Thymus (tissue), 11 donors: ENCODE measurements at regions not wholly inside any gene's neighbourhood (a gene's known extent, or its start where the extent isn't known, plus 50 kb on each side); places are given as distances from the start of the nearest gene placed in this dataset.

ENCODE experiments used
- DNase-seq, 9 donors: peaks; one replicate each; pipeline ENCODE4 v3.0.0-alpha.2; 2013; ENCODE audit warnings: low spot score in 9 of 9, low read depth in 6 of 9, missing footprints in 1 of 9
- H3K27ac ChIP-seq, 2 donors: one replicate each; pipeline ENCODE4 v1.5.1; 2013; ENCODE audit warnings: control low read depth in 1 of 2, low read depth in 1 of 2, low read length in 1 of 2, mild to moderate bottlenecking in 1 of 2, moderate library complexity in 1 of 2
- H3K27me3 ChIP-seq, 2 donors: one replicate each; pipeline ENCODE4 v1.5.1; 2013; ENCODE audit warnings: low read length in 1 of 2; ENCODE audit not compliant: control insufficient read depth in 2 of 2, insufficient read depth in 1 of 2
- H3K36me3 ChIP-seq, 2 donors: one replicate each; pipeline ENCODE4 v1.5.1; 2013; ENCODE audit warnings: low read length in 1 of 2, mild to moderate bottlenecking in 1 of 2, moderate library complexity in 1 of 2; ENCODE audit not compliant: control insufficient read depth in 2 of 2, insufficient read depth in 2 of 2
- H3K4me1 ChIP-seq, 2 donors: one replicate each; pipeline ENCODE4 v1.5.1; 2013; ENCODE audit warnings: low read length in 2 of 2; ENCODE audit not compliant: control insufficient read depth in 2 of 2, insufficient read depth in 2 of 2
- H3K4me3 ChIP-seq, 2 donors: one replicate each; pipeline ENCODE4 v1.5.1; 2013; ENCODE audit warnings: low read length in 2 of 2, control low read depth in 1 of 2, mild to moderate bottlenecking in 1 of 2
- H3K9me3 ChIP-seq, 2 donors: one replicate each; pipeline ENCODE4 v1.5.1; 2013; ENCODE audit warnings: low read length in 1 of 2, mild to moderate bottlenecking in 1 of 2; ENCODE audit not compliant: control insufficient read depth in 2 of 2, insufficient read depth in 1 of 2
- WGBS: extraction: QIAGEN DNeasy Blood & Tissue Kit; methylation state at CpG from one replicate; pipeline ENCODE4 v1.1.7; 2013; 5-methylcytosine and 5-hydroxymethylcytosine counted together
- donor health status: healthy.

- no peak overlapping the region for H3K27ac ChIP-seq
- no peaks in the 10 kb centered on the region for H3K36me3 ChIP-seq
- WGBS = 89% methylated on average over 1 of the region's 1 CpG
Measured at GRCh38 chr6:88294702-88295101, 128.6 kb upstream of the CNR1 start.

GRCh38 chr6:88290411-88290810 lies 124.3 kb upstream of the CNR1 start:
- H3K4me1 ChIP-seq = no peaks in the 10 kb centered on the region
- DNase-seq = no peak
- no peaks in the 10 kb centered on the region for H3K9me3 ChIP-seq
- H3K27me3 ChIP-seq = no peaks in the 10 kb centered on the region
- H3K36me3 ChIP-seq = no peaks in the 10 kb centered on the region
- WGBS = 86% methylated on average over 2 of the region's 2 CpGs
- no peak overlapping the region for H3K4me3 ChIP-seq
- no peak overlapping the region for H3K27ac ChIP-seq

More at GRCh38 chr6:88294702-88295101, 128.6 kb upstream of the CNR1 start:
- H3K9me3 ChIP-seq = no peaks in the 10 kb centered on the region
- no peaks in the 10 kb centered on the region for H3K4me1 ChIP-seq
- no peak overlapping the region for H3K4me3 ChIP-seq
- no peaks in the 10 kb centered on the region for H3K27me3 ChIP-seq
- no peak for DNase-seq

- no peaks in the 10 kb centered on the region for H3K27me3 ChIP-seq
- DNase-seq = no peak
Measured at GRCh38 chr6:88287696-88288095, 121.5 kb upstream of the CNR1 start.

GRCh38 chr6:88276331-88276730 lies 110.2 kb upstream of the CNR1 start:
- Histone ChIP-seq H3K27me3 (no peaks in the 10 kb centered on the region), H3K9me3 (peaks cover 0 to 5% of the 10 kb centered on the region in 2 donors), H3K4me1 (no peaks in the 10 kb centered on the region), H3K36me3 (no peaks in the 10 kb centered on the region), H3K4me3 (no peak overlapping the region), H3K27ac (no peak overlapping the region)
- 95% methylated on average over 14 of the region's 14 CpGs for WGBS
- no peak for DNase-seq

More at GRCh38 chr6:88287696-88288095, 121.5 kb upstream of the CNR1 start:
- Histone ChIP-seq H3K27ac (no peak overlapping the region), H3K4me3 (no peak overlapping the region), H3K9me3 (no peaks in the 10 kb centered on the region), H3K4me1 (no peaks in the 10 kb centered on the region), H3K36me3 (no peaks in the 10 kb centered on the region)

GRCh38 chr6:88268508-88268907 lies 102.4 kb upstream of the CNR1 start:
- 37% methylated on average over 7 of the region's 7 CpGs for WGBS

GRCh38 chr6:88266126-88266525 lies 100.0 kb upstream of the CNR1 start:
- Histone ChIP-seq H3K4me1 (no peaks in the 10 kb centered on the region), H3K27ac (no peak overlapping the region), H3K4me3 (no peak overlapping the region), H3K9me3 (no peaks in the 10 kb centered on the region), H3K27me3 (no peaks in the 10 kb centered on the region), H3K36me3 (no peaks in the 10 kb centered on the region)
- no peak for DNase-seq

More at GRCh38 chr6:88268508-88268907, 102.4 kb upstream of the CNR1 start:
- Histone ChIP-seq H3K4me3 (no peak overlapping the region), H3K27me3 (no peaks in the 10 kb centered on the region), H3K4me1 (no peaks in the 10 kb centered on the region), H3K27ac (no peak overlapping the region), H3K36me3 (no peaks in the 10 kb centered on the region), H3K9me3 (no peaks in the 10 kb centered on the region)
- DNase-seq = no peak

- no peak for DNase-seq
- WGBS = 90% methylated on average over 3 of the region's 3 CpGs
- H3K4me1 ChIP-seq = no peaks in the 10 kb centered on the region
- no peaks in the 10 kb centered on the region for H3K9me3 ChIP-seq
- no peak overlapping the region for H3K27ac ChIP-seq
- H3K4me3 ChIP-seq = no peak overlapping the region
- H3K36me3 ChIP-seq = no peaks in the 10 kb centered on the region
- H3K27me3 ChIP-seq = no peaks in the 10 kb centered on the region
Measured at GRCh38 chr6:88263591-88263990, 97.4 kb upstream of the CNR1 start.

GRCh38 chr6:88262332-88262731 lies 96.2 kb upstream of the CNR1 start:
- Histone ChIP-seq H3K4me3 (no peak overlapping the region), H3K27me3 (no peaks in the 10 kb centered on the region), H3K4me1 (no peaks in the 10 kb centered on the region), H3K9me3 (no peaks in the 10 kb centered on the region), H3K27ac (no peak overlapping the region), H3K36me3 (no peaks in the 10 kb centered on the region)
- 43% methylated on average over 6 of the region's 6 CpGs for WGBS
- DNase-seq = no peak

- H3K27me3 ChIP-seq = no peaks in the 10 kb centered on the region
- DNase-seq = no peak
- H3K9me3 ChIP-seq = peaks cover 0 to 8% of the 10 kb centered on the region in 2 donors
- H3K4me1 ChIP-seq = no peaks in the 10 kb centered on the region
- no peak overlapping the region for H3K4me3 ChIP-seq
- H3K27ac ChIP-seq = no peak overlapping the region
- no peaks in the 10 kb centered on the region for H3K36me3 ChIP-seq
- WGBS = 92% methylated on average over 7 of the region's 7 CpGs
Measured at GRCh38 chr6:88251301-88251700, 85.2 kb upstream of the CNR1 start.
